Neural crest cell (in vitro differentiated cells): ENCODE measurements at regions not wholly inside any gene's neighbourhood (a gene's known extent, or its start where the extent isn't known, plus 50 kb on each side); places are given as distances from the start of the nearest gene placed in this dataset.

Experiments
- DNase-seq: peaks from one replicate; pipeline ENCODE4 v3.0.0; 2021; ENCODE audit warnings: low read depth, mixed read lengths, low spot score
- H3K27ac Mint-ChIP-seq: one replicate; pipeline ENCODE4 v1.8.0; 2021; ENCODE audit warnings: mild to moderate bottlenecking, mixed read lengths; ENCODE audit not compliant: unreplicated experiment
- H3K27me3 Mint-ChIP-seq: 2 replicates; pipeline ENCODE4 v1.8.0; 2021; ENCODE audit warnings: low read depth, mild to moderate bottlenecking, mixed read lengths
- H3K36me3 Mint-ChIP-seq: 2 replicates; pipeline ENCODE4 v1.8.0; 2021; ENCODE audit warnings: low read depth, mild to moderate bottlenecking, mixed read lengths
- H3K4me1 Mint-ChIP-seq: 2 replicates; pipeline ENCODE4 v1.8.0; 2021; ENCODE audit warnings: mixed read lengths
- H3K4me3 Mint-ChIP-seq: one replicate; pipeline ENCODE4 v1.8.0; 2021; ENCODE audit warnings: mild to moderate bottlenecking, mixed read lengths
- H3K9me3 Mint-ChIP-seq: 2 replicates; pipeline ENCODE4 v1.8.0; 2021; ENCODE audit warnings: mixed read lengths
- CTCF ChIP-seq: fragments of 200-600 bp; sonication (generic); conservative IDR thresholded peaks from 2 replicates; pipeline ENCODE4 v1.5.0; 2021; ENCODE audit warnings: antibody characterized with exemption, mild to moderate bottlenecking

GRCh38 chr18:41537666-41538065 lies 417.4 kb upstream of the PIK3C3 start:
- H3K4me3 Mint-ChIP-seq = no peak overlapping the region
- no peak for DNase-seq
- no peaks in the 10 kb centered on the region for H3K9me3 Mint-ChIP-seq
- H3K27me3 Mint-ChIP-seq = no peaks in the 10 kb centered on the region
- TF ChIP-seq CTCF = no peak
- no peaks in the 10 kb centered on the region for H3K4me1 Mint-ChIP-seq
- H3K36me3 Mint-ChIP-seq = peaks cover 9% of the 10 kb centered on the region
- H3K27ac Mint-ChIP-seq = no peak overlapping the region

DNA sequence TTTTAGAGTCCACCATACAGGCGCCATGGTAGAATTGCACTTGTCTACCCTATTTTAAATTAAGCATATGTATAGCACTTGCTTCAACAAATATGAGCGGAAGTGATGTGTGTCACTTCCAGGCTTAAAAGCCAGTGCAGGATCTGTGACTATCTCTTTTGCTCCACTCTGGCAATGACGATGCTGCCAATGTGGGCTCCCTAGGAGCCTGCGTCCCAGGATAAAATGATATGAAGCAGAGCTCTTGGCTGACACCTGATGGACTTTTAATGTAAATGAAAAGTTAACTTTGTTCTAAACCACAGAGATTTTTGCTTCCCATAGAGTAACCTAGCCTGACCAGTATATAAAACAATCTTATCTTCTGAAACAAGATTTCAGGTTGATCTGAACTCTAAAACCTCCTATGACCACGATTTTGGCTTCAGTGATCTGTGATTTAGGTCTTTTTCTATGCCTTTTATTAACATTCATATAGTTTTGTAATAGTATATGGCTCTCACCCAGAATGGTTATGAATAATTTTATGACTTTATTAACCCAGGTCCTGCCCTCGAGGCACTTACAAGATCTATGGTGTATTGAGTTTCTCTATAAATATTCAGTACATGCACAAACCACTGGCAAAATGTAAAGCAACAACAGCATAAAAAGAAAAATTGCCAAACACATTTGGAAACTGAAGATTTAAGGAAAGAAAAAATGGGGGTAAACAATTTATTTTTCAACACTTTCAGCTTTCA lies 422.5 kb upstream of the PIK3C3 start:
- DNase-seq = no peak
- Mint-ChIP-seq H3K4me3 (no peak overlapping the region), H3K4me1 (no peaks in the 10 kb centered on the region), H3K27ac (no peak overlapping the region), H3K27me3 (no peaks in the 10 kb centered on the region), H3K9me3 (no peaks in the 10 kb centered on the region), H3K36me3 (peaks cover 10% of the 10 kb centered on the region)
- peak; percentile 31 for TF ChIP-seq CTCF

DNA sequence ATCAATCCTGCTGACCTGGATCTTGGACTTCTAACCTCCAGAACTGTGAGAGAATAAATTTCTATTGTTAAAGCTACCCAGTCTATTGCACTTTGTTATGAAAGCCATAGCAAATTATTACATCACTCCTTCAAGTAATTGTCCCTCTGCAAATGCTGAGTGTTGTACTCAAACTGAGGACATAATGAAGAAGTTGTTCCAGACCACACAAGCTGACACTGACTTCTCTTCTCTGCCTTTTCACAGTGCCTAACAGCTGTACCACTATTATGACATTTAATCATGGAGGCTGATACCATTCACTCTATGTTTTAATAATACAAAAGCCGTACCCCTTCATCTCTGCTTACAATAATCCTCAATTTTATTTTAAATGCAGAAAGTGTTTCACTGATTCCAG lies 424.1 kb upstream of the PIK3C3 start:
- no peak for DNase-seq
- peaks cover 3% of the 10 kb centered on the region for H3K9me3 Mint-ChIP-seq
- no peak overlapping the region for H3K4me3 Mint-ChIP-seq
- H3K27ac Mint-ChIP-seq = no peak overlapping the region
- no peaks in the 10 kb centered on the region for H3K4me1 Mint-ChIP-seq
- H3K36me3 Mint-ChIP-seq = peaks cover 6% of the 10 kb centered on the region
- TF ChIP-seq CTCF = no peak
- no peaks in the 10 kb centered on the region for H3K27me3 Mint-ChIP-seq

- no peak overlapping the region for H3K4me3 Mint-ChIP-seq
- no peak overlapping the region for H3K27ac Mint-ChIP-seq
- no peak for DNase-seq
- H3K36me3 Mint-ChIP-seq = peaks cover 8% of the 10 kb centered on the region
- no peaks in the 10 kb centered on the region for H3K27me3 Mint-ChIP-seq
- no peaks in the 10 kb centered on the region for H3K4me1 Mint-ChIP-seq
- TF ChIP-seq CTCF = no peak
- peaks cover 3% of the 10 kb centered on the region for H3K9me3 Mint-ChIP-seq
Observed at GRCh38 chr18:41529093-41529492, 425.9 kb upstream of the PIK3C3 start.

- H3K4me1 Mint-ChIP-seq = no peaks in the 10 kb centered on the region
- H3K27me3 Mint-ChIP-seq = no peaks in the 10 kb centered on the region
- no peak overlapping the region for H3K27ac Mint-ChIP-seq
- H3K9me3 Mint-ChIP-seq = peaks cover 3% of the 10 kb centered on the region
- H3K4me3 Mint-ChIP-seq = no peak overlapping the region
- TF ChIP-seq CTCF = no peak
- peaks cover 10% of the 10 kb centered on the region for H3K36me3 Mint-ChIP-seq
- no peak for DNase-seq
Observed at GRCh38 chr18:41526054-41526453, 429.0 kb upstream of the PIK3C3 start.
